ENCODE measurements at regions not wholly inside any gene's neighbourhood (a gene's known extent, or its start where the extent isn't known, plus 50 kb on each side); places are given as distances from the start of the nearest gene placed in this dataset.
A peak's percentile ranks its signal among the peaks of the same experiment; 100 is the strongest.

DNA sequence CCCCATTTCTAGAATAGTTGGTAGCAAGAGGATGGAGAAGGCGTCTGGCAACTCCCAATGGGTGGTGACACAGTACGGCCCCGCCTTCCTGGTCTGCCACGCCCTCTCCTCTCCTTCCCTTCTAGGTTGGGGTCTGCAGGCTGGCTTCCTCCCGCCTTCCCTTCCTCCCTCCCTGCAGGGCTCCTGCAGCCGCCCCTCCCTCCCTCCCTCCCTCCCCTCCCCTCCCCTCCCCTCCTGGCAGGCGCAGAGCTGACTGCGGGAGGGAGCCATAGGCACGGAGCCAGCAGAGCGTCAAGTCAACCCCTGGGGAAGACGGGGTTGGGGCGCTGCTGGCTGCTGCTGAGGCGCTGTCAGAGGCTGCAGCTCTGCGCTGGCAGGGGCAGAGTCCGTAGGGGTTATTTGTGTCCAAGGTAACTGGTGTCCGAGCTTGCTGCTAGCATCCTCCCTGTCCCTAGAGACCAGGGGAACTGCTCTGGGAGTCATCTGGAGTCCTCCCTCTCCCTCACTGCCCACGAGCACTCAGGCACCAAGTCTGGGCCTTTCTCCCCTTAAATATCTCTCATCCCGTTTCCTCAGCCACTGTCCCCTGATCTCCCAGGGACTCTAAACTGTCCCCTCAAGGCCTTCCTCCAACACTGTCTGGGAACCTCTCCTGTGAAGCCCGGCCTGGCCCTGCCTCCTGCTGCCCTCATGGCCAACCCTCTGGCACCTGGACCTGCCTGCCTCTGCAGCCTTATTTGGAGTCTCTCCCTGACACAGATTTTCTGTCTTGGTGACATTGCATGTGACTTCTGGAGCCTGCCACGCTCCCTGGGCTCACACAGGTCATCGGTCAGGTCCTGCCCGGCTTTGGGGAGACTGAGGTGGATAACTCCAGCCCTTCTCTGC, 57.4 kb upstream of the ACOT11 start:
- TF ChIP-seq, protein P1, sequence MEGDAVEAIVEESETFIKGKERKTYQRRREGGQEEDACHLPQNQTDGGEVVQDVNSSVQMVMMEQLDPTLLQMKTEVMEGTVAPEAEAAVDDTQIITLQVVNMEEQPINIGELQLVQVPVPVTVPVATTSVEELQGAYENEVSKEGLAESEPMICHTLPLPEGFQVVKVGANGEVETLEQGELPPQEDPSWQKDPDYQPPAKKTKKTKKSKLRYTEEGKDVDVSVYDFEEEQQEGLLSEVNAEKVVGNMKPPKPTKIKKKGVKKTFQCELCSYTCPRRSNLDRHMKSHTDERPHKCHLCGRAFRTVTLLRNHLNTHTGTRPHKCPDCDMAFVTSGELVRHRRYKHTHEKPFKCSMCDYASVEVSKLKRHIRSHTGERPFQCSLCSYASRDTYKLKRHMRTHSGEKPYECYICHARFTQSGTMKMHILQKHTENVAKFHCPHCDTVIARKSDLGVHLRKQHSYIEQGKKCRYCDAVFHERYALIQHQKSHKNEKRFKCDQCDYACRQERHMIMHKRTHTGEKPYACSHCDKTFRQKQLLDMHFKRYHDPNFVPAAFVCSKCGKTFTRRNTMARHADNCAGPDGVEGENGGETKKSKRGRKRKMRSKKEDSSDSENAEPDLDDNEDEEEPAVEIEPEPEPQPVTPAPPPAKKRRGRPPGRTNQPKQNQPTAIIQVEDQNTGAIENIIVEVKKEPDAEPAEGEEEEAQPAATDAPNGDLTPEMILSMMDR (IDR thresholded peaks at IDR 0.05; ENCODE audit: low read depth, low read length, poor library complexity, severe bottlenecking): no peak
- TF ChIP-seq EZH2phosphoT487 (IDR thresholded peaks at IDR 0.05; ENCODE audit: borderline replicate concordance, low read length): no peak
- Histone ChIP-seq H3K27me3 (ENCODE audit: control insufficient read depth, low read length) (peaks cover 25% of the 10 kb centered on the region), H3K27ac (ENCODE audit: low read depth, low read length) (no peak overlapping the region), H4K20me1 (ENCODE audit: control insufficient read depth, insufficient read depth, low read depth, low read length) (no peaks in the 10 kb centered on the region), H3K4me1 (ENCODE audit: control insufficient read depth, low read length) (peaks cover 23% of the 10 kb centered on the region), H3K36me3 (ENCODE audit: control insufficient read depth, low read length) (no peaks in the 10 kb centered on the region), H3F3A (ENCODE audit: control insufficient read depth, insufficient read depth) (peaks cover 14% of the 10 kb centered on the region), H3K4me3 (ENCODE audit: low read length) (no peak overlapping the region), H3K4me2 (ENCODE audit: low read length) (peak overlapping the region; percentile 81; the same call in 1 of the 2 replicates), H3K79me2 (ENCODE audit: control insufficient read depth, low read length) (no peaks in the 10 kb centered on the region), H3K9me2 (replicated peaks; ENCODE audit: control insufficient read depth, low read length) (no peaks in the 10 kb centered on the region), H3K9me3 (ENCODE audit: control insufficient read depth, insufficient read depth, low read length) (no peaks in the 10 kb centered on the region)

DNA sequence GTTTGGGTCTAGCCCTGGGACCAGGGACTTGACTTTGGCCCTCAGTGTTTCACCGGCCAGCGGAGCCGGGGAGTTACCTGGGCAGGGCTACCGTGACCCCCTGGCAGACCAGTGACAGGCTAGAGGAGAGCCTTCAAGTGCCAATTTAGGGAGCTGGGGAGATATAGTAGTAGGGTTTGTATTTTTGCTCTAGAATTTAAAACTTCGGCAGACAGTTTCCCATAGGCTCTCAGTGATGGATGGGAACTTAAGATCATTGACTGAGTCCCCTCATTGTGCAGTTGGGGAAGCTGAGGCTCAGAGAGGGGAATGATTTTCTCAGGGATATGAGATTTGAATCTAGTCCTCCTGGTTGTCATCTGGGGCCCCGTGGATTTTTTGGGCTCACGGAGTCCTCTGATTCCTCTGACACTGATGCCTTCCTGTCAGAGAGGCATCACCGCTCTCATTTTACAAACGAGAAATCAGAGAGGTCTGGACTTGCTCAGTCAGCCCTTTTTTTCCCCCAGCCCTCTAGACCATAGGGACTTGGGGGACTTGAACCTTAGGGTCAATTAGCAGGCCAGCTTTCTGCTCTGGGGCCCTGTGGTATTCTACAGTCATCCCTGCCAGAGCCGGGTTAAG, 58.3 kb upstream of the ACOT11 start:
- Histone ChIP-seq H3K9me3 (ENCODE audit: control insufficient read depth, insufficient read depth, low read length) (no peaks in the 10 kb centered on the region), H3K9me2 (replicated peaks; ENCODE audit: control insufficient read depth, low read length) (no peaks in the 10 kb centered on the region), H3K36me3 (ENCODE audit: control insufficient read depth, low read length) (no peaks in the 10 kb centered on the region), H3K4me3 (ENCODE audit: low read length) (peak overlapping the region; percentile 73), H3K4me2 (ENCODE audit: low read length) (peak overlapping the region; percentile 81), H3K27ac (ENCODE audit: low read depth, low read length) (no peak overlapping the region), H3K4me1 (ENCODE audit: control insufficient read depth, low read length) (peaks cover 23% of the 10 kb centered on the region), H3F3A (ENCODE audit: control insufficient read depth, insufficient read depth) (peaks cover 14% of the 10 kb centered on the region), H3K79me2 (ENCODE audit: control insufficient read depth, low read length) (no peaks in the 10 kb centered on the region), H4K20me1 (ENCODE audit: control insufficient read depth, insufficient read depth, low read depth, low read length) (no peaks in the 10 kb centered on the region), H3K27me3 (ENCODE audit: control insufficient read depth, low read length) (peaks cover 27% of the 10 kb centered on the region)
- TF ChIP-seq, protein P1 (IDR thresholded peaks at IDR 0.05; ENCODE audit: low read depth, low read length, poor library complexity, severe bottlenecking): peak; percentile 20
- TF ChIP-seq EZH2phosphoT487 (IDR thresholded peaks at IDR 0.05; ENCODE audit: borderline replicate concordance, low read length): no peak

DNA sequence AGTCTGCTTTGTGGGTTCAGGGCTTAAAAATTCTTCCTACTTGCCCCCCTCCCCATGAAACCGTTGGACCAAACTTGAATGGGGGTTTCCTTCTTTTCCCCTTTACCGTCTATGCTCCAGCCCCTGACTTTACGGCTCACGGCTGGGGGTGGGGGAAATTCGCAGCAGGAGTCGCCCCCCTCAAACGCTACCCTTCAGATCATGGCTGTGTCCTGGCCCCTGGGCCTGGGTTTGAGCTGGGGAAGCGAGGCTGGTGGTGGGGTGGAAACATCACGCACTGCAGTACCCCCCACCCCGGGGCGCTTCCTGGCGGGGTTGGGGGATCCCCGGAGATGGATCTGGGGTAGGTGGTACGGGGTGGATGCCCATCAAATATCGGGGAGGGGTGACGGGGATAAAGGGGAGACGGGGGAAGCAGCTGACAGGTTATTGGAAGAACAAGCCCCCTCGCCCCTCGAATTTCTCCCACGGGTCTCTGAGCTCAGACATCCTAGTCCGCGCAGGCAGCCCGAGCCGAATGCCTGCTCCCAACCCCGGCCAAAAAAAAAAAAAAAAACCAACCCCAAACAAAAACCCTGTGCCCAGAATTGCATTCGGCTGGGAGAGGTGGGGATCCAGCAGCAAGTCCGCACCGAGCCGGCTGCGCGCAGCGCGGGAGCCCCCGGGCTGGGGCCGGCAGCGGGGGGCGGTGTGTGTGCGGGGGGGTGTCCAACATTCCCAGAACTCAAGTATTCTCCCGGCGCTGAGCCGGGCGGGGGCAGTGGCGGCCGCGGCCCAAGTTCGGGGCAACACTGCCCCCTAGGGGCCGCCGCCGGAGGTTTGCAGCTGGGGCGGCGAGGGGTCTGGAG, 59.0 kb upstream of the ACOT11 start:
- H3K27me3 ChIP-seq (ENCODE audit: control insufficient read depth, low read length): peaks cover 27% of the 10 kb centered on the region
- no peaks in the 10 kb centered on the region for H4K20me1 ChIP-seq (ENCODE audit: control insufficient read depth, insufficient read depth, low read depth, low read length)
- H3K4me1 ChIP-seq (ENCODE audit: control insufficient read depth, low read length): peaks cover 23% of the 10 kb centered on the region
- peak overlapping the region; percentile 73 for H3K4me3 ChIP-seq (ENCODE audit: low read length)
- peak overlapping the region; percentile 81 for H3K4me2 ChIP-seq (ENCODE audit: low read length)
- H3K27ac ChIP-seq (ENCODE audit: low read depth, low read length): no peak overlapping the region
- no peaks in the 10 kb centered on the region for H3K79me2 ChIP-seq (ENCODE audit: control insufficient read depth, low read length)
- H3K36me3 ChIP-seq (ENCODE audit: control insufficient read depth, low read length): no peaks in the 10 kb centered on the region
- H3K9me2 ChIP-seq (replicated peaks; ENCODE audit: control insufficient read depth, low read length): no peaks in the 10 kb centered on the region
- H3F3A ChIP-seq (ENCODE audit: control insufficient read depth, insufficient read depth): peaks cover 14% of the 10 kb centered on the region
- H3K9me3 ChIP-seq (ENCODE audit: control insufficient read depth, insufficient read depth, low read length): no peaks in the 10 kb centered on the region
- TF ChIP-seq, protein P1 (IDR thresholded peaks at IDR 0.05; ENCODE audit: low read depth, low read length, poor library complexity, severe bottlenecking): peak; percentile 92
- TF ChIP-seq EZH2phosphoT487 (IDR thresholded peaks at IDR 0.05; ENCODE audit: borderline replicate concordance, low read length): no peak

Measured in DOHH2 (cell line).